Ramos (cell line): ENCODE measurements at regions not wholly inside any gene's neighbourhood (a gene's known extent, or its start where the extent isn't known, plus 50 kb on each side); places are given as distances from the start of the nearest gene placed in this dataset.

Experiments used
- in situ Hi-C: fragments of 300-500 bp; cut with MboI; formaldehyde crosslinking; loops from one replicate; pipeline ENCODE4 v1.14.3; 2022; ENCODE audit warnings: low sequenced_read_pairs; ENCODE audit not compliant: unreplicated experiment

- in situ Hi-C loops, result no loop called here
Measured at GRCh38 chr5:52707616-52708015, 80.1 kb upstream of the ITGA1 start.

- in situ Hi-C loops, result no loop called here
Measured at GRCh38 chr5:52708463-52708862, 79.3 kb upstream of the ITGA1 start.

- in situ Hi-C loops, result no loop called here
Measured at GRCh38 chr5:52709167-52709925, 78.4 kb upstream of the ITGA1 start.

DNA sequence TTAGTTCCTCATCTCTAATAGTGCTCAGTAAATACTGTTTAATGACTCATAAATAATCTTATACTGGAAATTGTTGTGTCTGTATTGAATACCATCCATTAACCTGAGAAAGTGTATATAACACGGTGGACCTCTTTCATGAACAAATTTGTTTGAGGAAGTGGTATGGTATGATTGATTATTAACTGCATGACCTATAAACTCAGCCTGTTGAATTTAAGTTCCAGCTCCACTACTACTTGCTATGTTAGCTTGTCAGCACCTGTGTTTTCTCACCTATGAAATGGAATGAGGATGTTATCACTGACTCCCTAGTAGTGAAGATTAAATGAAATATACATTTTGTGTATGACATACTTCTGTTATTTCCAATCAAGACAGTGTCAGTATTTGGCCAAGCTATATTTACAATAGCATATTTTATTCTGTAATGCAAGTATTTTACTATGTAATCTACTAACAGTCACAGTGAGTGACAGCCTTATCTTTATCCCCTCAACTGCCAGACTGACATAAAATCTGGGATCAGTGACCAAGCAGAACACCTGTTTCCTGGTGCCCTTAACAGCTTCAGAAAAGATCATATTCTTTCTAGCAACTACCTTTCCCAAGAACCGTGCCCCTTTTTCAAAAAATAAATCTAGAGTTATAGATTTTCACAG, 77.3 kb upstream of the ITGA1 start:
- in situ Hi-C loops, result no loop called here

GRCh38 chr5:52710972-52711596, 76.6 kb upstream of the ITGA1 start:
- in situ Hi-C loops, result no loop called here

DNA sequence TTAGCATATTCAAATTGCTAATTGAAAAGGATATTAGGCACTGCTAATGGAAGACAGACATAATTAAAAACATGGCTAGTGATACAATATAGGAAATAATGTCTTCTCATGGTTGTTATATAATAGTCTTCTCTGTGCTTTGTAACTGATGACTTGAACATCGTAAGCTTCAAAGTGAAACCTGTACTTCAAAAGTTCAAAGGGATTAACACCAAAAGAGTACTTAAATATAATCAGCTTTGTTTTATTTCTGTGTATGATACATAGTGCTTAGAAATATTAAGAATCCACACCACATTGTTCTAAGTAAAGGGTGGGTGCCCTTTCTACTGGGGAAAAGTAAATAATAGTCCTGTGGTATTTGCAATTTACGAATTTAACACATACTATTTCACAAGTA, 75.4 kb upstream of the ITGA1 start:
- in situ Hi-C loops, result no loop called here

GRCh38 chr5:52725065-52725746, 62.5 kb upstream of the ITGA1 start:
- in situ Hi-C loops, result no loop called here

GRCh38 chr5:52725808-52726207, 61.9 kb upstream of the ITGA1 start:
- in situ Hi-C loops, result no loop called here

DNA sequence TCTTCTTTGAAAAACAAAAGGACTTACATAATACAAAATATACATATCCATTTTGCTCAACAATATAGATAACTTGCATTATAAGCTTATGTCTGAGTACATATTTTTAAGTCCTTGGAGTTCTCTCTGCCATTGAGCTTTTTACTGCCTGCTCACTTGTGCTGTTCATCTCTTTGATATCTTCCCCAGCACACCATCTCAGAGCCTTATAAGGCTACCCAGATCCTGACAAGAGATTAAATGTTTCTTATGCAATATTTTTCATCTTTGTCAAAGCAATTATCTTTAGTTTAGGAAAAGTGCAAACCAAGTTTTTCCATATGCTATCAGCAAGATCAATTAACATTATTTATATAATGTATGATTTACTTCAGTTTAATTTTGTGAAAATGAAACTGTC, 60.7 kb upstream of the ITGA1 start:
- in situ Hi-C loops, result no loop called here

GRCh38 chr5:52727576-52727975, 60.1 kb upstream of the ITGA1 start:
- in situ Hi-C loops, result no loop called here

GRCh38 chr5:52728224-52728623, 59.5 kb upstream of the ITGA1 start:
- in situ Hi-C loops, result no loop called here

GRCh38 chr5:52728686-52729085, 59.0 kb upstream of the ITGA1 start:
- in situ Hi-C loops, result no loop called here

GRCh38 chr5:52731274-52732027, 56.3 kb upstream of the ITGA1 start:
- in situ Hi-C loops, result no loop called here

DNA sequence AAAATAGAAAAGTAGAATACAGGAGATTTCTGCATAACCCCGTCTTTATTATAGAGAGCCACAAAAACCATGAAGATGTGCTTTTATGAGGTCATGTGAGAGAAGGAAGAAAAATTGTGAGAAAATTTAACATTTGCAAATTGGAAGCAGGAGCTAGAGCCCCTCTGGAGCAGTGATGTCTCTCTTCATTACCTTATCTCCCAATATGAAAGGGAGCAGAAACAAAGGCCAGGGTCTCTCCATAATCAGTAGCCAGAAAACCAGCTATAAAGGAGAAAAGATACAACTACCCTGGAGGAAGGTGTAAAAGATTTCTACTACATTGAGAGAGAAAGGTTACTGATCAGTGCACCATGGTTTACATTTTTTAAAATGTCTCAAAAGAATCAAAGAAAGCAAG, 53.2 kb upstream of the ITGA1 start:
- in situ Hi-C loops, result no loop called here

DNA sequence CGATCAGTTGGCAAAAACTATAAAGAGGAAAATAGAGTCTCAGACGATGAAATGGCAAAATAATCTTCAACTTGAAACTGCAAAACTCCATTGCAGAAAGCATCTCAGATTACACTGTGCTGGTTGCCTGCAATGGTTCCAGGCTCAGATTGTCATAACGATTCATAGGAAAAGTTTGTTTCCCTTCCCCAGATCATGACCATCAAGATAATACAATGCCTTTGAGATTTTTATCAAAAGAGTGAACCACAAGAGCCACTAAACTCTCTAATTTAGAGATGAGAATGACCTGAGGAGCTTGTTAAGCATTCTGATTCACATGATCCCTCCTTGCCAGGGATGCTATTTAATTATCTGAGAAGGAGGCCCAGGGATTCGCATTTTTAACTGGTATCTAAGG, 52.6 kb upstream of the ITGA1 start:
- in situ Hi-C loops, result no loop called here
